GM21423 (cell line): ENCODE measurements at regions not wholly inside any gene's neighbourhood (a gene's known extent, or its start where the extent isn't known, plus 50 kb on each side); places are given as distances from the start of the nearest gene placed in this dataset.

Source experiments
- ATAC-seq: cut with Tn5 transposase; IDR thresholded peaks from one replicate; pipeline ENCODE4 v1.9.1; 2021; ENCODE audit warnings: mild to moderate bottlenecking, moderate library complexity; ENCODE audit not compliant: unreplicated experiment

DNA sequence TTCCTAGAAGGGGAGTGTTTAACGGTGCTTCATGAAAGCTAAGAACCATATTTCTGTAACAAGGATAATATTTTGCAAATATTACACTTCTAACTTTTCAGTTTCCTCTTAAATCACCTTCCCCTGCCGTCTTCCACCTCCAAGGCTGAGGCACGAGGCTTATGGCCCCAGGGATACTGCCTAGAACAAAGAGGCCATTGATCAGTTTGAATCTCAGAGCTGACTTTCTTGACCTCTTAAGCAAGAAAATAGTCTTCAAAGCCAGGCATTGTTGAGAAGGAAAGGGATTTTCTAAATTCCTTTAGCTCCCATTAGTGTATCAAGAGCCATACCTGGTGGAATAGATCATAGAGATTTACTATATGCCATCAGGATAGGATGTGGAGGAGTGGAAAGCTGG is 566.2 kb downstream of the BNC2 start:
- ATAC-seq: no peak

- ATAC-seq: no peak
Observed at GRCh38 chr9:16306586-16306985, 563.9 kb downstream of the BNC2 start.

GRCh38 chr9:16307626-16308195 is 562.8 kb downstream of the BNC2 start:
- ATAC-seq: no peak

DNA sequence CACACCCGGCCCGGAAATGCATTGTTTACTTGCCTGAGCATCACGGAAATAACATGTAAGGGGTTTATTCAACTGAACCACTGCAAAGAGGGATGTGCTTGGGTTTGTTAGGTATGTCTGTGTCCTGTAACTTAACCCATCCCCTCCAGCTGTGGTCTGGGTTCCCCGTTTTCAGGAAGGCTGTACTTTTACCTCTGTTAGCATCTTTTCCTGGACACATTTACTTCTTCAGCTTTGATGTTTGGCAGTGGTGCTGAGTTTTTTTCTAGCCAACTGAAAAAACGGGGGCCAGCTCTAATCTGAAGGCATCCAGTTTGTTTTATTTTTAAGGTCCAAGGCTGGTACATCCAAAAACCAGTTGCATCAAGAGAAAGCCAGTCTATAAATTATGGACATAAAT is 561.8 kb downstream of the BNC2 start:
- ATAC-seq: no peak

GRCh38 chr9:16309082-16309468 is 561.4 kb downstream of the BNC2 start:
- no peak for ATAC-seq

DNA sequence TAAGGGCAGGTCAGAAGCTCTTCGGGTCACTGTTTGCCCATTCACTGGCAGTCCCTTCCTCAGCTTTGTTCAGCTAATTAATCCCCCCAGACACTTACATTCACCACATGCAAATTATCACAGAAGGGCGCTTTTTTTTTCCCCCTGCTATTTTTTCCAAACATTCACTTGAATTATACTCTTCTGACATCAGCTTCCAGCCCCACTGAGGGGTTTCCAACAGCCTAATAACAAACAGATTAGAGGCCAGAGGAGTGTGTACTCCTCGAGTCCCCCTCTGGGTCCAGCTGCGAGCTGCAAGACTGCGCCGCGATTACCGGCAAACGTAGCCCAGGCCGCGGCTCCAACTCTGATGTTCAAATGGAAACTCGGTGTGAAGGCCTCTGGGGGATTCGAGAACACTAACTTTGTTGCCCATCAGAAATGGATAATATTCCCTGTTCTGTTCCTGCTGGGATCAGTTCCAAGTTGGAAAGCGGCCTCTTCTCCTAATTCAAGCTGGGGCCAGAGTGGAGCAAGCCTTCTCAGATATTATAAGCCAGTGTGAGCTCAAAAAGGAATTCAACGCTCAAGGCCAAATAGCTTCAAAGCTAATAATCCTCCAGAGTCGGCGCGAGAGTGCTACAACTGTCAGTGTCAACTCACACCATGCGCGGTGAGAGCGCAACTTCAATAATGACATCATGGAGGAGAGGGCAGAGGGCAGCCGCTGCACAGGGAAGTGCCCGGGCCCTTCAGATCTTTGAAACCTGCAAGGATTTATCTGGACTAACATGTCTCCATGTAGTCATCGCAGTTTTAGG is 560.8 kb downstream of the BNC2 start:
- no peak for ATAC-seq

GRCh38 chr9:16310278-16311110 is 560.0 kb downstream of the BNC2 start:
- no peak for ATAC-seq

DNA sequence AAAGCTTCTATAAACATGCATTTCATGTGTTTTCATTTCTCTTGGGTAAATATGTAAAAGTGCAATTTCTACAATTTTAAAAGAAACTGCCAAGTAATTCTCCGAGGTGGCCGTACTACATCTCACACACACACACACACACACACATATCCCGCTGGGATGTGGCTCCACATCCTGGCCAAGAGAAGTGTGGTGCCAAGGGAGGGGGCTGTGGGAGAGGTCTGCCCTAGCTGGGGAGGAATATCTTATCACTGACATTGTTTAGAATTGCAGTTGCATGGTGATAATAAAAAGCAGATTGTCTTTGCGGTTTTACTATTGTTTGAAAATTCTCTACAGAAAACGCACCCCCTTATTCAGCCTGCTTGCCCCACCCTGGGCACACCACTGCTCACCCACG is 558.4 kb downstream of the BNC2 start:
- ATAC-seq: no peak

DNA sequence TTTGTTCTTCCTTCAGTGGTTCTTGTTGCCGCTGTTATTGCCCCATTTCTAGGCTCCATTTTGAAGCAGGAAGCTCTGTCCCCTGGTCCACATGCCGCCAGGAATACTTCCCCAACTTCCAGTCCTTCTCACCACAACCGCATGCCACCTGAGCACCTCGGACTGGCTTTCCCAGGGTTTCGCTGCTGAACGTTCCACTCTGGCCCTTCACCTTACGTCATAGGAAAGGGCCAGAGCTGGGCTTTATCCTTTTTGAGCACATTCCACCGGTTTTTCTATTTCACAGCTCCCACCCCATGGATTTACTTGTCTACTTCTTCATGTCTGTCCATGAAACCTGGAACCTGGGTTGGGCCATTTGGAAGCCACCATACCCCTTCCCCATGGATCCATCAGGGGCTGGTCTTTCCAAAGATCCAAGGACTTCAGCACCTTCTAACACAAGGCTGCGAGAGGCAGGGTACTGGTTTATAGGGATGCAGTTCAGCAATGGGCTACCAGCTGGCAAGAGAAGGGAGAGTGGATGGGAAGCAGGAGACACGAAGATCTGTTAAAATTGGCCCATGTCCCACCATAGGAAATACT is 557.4 kb downstream of the BNC2 start:
- ATAC-seq: no peak

- ATAC-seq: no peak
Observed at GRCh38 chr9:16314476-16314875, 556.0 kb downstream of the BNC2 start.

DNA sequence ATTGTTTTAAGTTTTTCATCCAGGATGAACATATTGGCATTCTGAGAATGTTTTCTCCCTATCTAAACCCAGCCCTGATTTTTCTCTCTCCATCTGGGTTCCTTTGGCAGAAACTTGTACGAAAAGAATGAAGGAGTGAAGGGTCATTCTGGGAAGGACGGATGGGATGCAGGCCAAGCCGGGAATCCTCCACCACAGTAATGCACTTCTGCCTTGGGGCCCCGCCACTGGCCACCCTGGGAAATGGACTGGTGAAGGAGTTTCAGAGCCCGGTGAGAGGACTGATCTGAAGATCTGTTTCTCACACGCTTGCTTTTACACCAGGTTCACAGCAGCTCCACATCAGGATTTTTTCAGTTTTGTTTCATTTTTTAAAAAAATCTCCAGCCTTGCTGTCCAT is 554.8 kb downstream of the BNC2 start:
- ATAC-seq: no peak

DNA sequence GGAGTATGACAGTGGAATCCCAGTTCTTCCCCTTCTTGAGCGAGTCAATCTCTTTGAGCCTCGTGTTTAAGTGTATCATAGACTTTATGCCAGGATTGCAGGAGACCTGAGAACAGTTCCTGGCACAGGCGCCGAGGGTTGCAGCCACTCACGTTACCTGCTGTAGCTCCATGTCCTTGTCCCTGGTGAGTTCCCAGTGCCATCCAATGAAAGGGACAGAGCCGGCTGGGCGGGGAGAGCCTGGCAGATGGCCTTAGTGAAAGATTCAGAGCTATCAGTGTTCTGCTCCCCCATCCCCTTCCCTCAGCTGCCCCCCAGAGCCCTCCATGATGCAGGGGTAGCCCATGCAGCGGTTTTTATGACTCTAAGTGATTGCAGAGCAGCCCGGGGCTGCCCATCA is 554.0 kb downstream of the BNC2 start:
- no peak for ATAC-seq

GRCh38 chr9:16316911-16317817 is 553.3 kb downstream of the BNC2 start:
- ATAC-seq: no peak

- no peak for ATAC-seq
Observed at GRCh38 chr9:16318516-16319060, 551.9 kb downstream of the BNC2 start.

DNA sequence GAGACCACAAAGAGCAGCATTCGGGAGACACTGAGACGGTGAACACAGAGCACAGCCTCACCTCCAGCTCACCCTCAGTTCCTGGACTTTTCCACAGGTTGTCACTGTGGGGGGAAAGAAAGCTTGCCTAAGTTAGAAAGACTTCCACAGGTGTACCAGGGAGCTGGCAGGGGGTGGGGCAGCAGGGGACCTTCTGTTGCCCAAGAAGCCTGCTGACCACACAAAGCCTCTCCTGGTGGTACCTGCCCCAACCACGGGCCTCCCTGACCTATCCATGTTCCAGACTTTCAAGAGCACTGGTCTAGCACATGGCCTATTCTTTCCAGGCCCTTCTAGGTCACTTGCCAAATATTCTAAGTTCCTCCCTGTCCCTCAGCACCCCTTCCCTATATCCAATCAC is 550.8 kb downstream of the BNC2 start:
- no peak for ATAC-seq

- no peak for ATAC-seq
Observed at GRCh38 chr9:16320338-16320902, 550.0 kb downstream of the BNC2 start.

DNA sequence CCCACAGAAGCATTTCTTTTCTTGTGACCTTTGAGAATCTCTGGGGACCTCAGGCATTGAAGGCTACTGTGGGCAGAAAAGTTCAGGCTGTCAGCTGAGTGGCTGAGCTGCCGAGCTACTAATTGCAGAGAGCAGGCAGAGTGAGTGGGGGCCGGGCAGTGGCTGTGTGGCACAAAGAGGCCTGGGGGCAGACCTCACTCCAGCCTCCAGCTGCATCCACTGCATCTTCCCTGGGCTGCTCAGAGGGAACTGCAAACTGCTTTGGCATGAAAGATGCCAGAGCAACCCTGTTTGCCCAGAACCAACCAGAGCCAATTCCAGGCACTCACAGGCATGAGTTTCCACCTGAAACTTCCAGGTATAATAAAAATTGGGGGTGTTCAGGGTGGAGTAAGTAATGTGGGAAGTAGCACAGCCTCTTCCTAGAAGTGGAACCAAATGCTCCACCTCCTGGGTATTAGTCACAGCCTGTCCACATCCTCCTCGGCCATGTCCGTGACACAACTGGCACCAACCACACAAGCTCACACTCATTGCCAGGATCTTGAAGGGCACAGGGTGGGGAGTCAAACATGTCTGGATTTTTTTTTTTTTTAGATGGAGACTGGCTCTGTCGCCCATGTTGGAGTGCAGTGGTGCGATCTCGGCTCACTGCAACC is 548.9 kb downstream of the BNC2 start:
- ATAC-seq: no peak

- ATAC-seq: no peak
Observed at GRCh38 chr9:16322849-16323248, 547.6 kb downstream of the BNC2 start.

- no peak for ATAC-seq
Observed at GRCh38 chr9:16325966-16326365, 544.5 kb downstream of the BNC2 start.
